Mesenchymal stem cell (in vitro differentiated cells and primary cell): ENCODE measurements at regions not wholly inside any gene's neighbourhood (a gene's known extent, or its start where the extent isn't known, plus 50 kb on each side); places are given as distances from the start of the nearest gene placed in this dataset.

Experiments
- DNase-seq: peaks from one replicate; pipeline ENCODE4 v3.0.0-alpha.2; 2013
- H2AFZ ChIP-seq: one replicate; pipeline ENCODE4 v1.6.1; 2013; ENCODE audit warnings: low read depth, mild to moderate bottlenecking, control low read depth, inconsistent platforms, low read length, moderate library complexity
- H2AK5ac ChIP-seq: 2 replicates; pipeline ENCODE4 v1.6.1; 2013; ENCODE audit warnings: low read length, moderate library complexity, mild to moderate bottlenecking, inconsistent platforms; ENCODE audit not compliant: severe bottlenecking
- H2BK120ac ChIP-seq: one replicate; pipeline ENCODE4 v1.6.1; 2013; ENCODE audit warnings: low read depth, mild to moderate bottlenecking, inconsistent platforms, low read length, moderate library complexity
- H2BK12ac ChIP-seq, 2 experiments: one replicate each; pipeline ENCODE4 v1.6.1; 2013; ENCODE audit warnings: inconsistent platforms in 2 of 2, low read length in 2 of 2, mild to moderate bottlenecking in 2 of 2, moderate library complexity in 2 of 2, control low read depth in 1 of 2
- H2BK15ac ChIP-seq: one replicate; pipeline ENCODE4 v1.6.1; 2013; ENCODE audit warnings: mild to moderate bottlenecking, low read depth, inconsistent platforms; ENCODE audit not compliant: poor library complexity, severe bottlenecking
- H2BK5ac ChIP-seq: 2 replicates; pipeline ENCODE4 v1.6.1; 2013; ENCODE audit warnings: low read depth, mild to moderate bottlenecking, low read length, control low read depth, inconsistent platforms; ENCODE audit not compliant: poor library complexity, severe bottlenecking
- H3K14ac ChIP-seq, 2 experiments: one replicate each; pipeline ENCODE4 v1.6.1; 2013; ENCODE audit warnings: inconsistent platforms in 2 of 2, low read length in 2 of 2, control low read depth in 1 of 2, mild to moderate bottlenecking in 1 of 2, moderate library complexity in 1 of 2
- H3K18ac ChIP-seq, 2 experiments: one replicate each; pipeline ENCODE4 v1.6.1; 2013; ENCODE audit warnings: inconsistent platforms in 2 of 2, low read length in 2 of 2, control low read depth in 1 of 2, low read depth in 1 of 2, mild to moderate bottlenecking in 1 of 2
- H3K23ac ChIP-seq, 2 experiments: one replicate each; pipeline ENCODE4 v1.6.1; 2013; ENCODE audit warnings: inconsistent platforms in 2 of 2, low read length in 2 of 2, mild to moderate bottlenecking in 2 of 2, moderate library complexity in 2 of 2, control low read depth in 1 of 2
- H3K27ac ChIP-seq: 2 replicates; pipeline ENCODE4 v1.5.1; 2013; ENCODE audit warnings: mild to moderate bottlenecking, moderate library complexity, low read length, control low read depth, inconsistent platforms; ENCODE audit not compliant: poor library complexity, severe bottlenecking
- H3K27me3 ChIP-seq, 2 experiments: 2 replicates each; pipeline versions ENCODE4 v1.6.1 to v1.7.0; 2013; ENCODE audit warnings: low read length in 2 of 2, mild to moderate bottlenecking in 2 of 2, moderate library complexity in 2 of 2, control low read depth in 1 of 2, inconsistent platforms in 1 of 2; ENCODE audit not compliant: control insufficient read depth in 1 of 2, insufficient read depth in 1 of 2
- H3K36me3 ChIP-seq, 2 experiments: 2 replicates each; pipeline versions ENCODE4 v1.6.1 to v1.7.0; 2013; ENCODE audit warnings: low read length in 2 of 2, control low read depth in 1 of 2, inconsistent platforms in 1 of 2, low read depth in 1 of 2, mild to moderate bottlenecking in 1 of 2; ENCODE audit not compliant: insufficient read depth in 2 of 2, control insufficient read depth in 1 of 2
- H3K4ac ChIP-seq, 2 experiments: one replicate each; pipeline ENCODE4 v1.6.1; 2013; ENCODE audit warnings: inconsistent platforms in 2 of 2, low read length in 2 of 2, mild to moderate bottlenecking in 2 of 2, moderate library complexity in 2 of 2, control low read depth in 1 of 2, low read depth in 1 of 2
- H3K4me1 ChIP-seq: 2 replicates; pipeline ENCODE4 v1.6.1; 2013; ENCODE audit warnings: low read depth, low read length, control low read depth; ENCODE audit not compliant: control insufficient read depth, insufficient read depth
- H3K4me2 ChIP-seq: 2 replicates; pipeline ENCODE4 v1.6.1; 2013; ENCODE audit warnings: low read length, mild to moderate bottlenecking, inconsistent platforms; ENCODE audit not compliant: poor library complexity, severe bottlenecking
- H3K4me3 ChIP-seq, 2 experiments: 2 replicates each; pipeline versions ENCODE4 v1.5.1 to v1.7.0; 2013; ENCODE audit warnings: low read length in 2 of 2, mild to moderate bottlenecking in 2 of 2, control low read depth in 1 of 2, low read depth in 1 of 2; ENCODE audit not compliant: insufficient read depth in 1 of 2
- H3K79me1 ChIP-seq: replicated peaks from 2 replicates; pipeline ENCODE4 v1.6.1; 2013; ENCODE audit warnings: mild to moderate bottlenecking, control low read depth, low read length, inconsistent platforms; ENCODE audit not compliant: poor library complexity, severe bottlenecking
- H3K9ac ChIP-seq: 2 replicates; pipeline ENCODE4 v1.7.0; 2013; ENCODE audit warnings: mild to moderate bottlenecking, low read length, moderate library complexity
- H3K9me3 ChIP-seq: 2 replicates; pipeline ENCODE4 v1.7.0; 2013; ENCODE audit warnings: mild to moderate bottlenecking, low read length; ENCODE audit not compliant: control insufficient read depth
- H4K8ac ChIP-seq: one replicate; pipeline ENCODE4 v1.6.1; 2013; ENCODE audit warnings: inconsistent platforms, mild to moderate bottlenecking, low read length, moderate library complexity
- H4K91ac ChIP-seq: one replicate; pipeline ENCODE4 v1.6.1; 2013; ENCODE audit warnings: mild to moderate bottlenecking, low read length, inconsistent platforms
- WGBS: methylation state at CpG from one replicate; pipeline ENCODE4 v1.1.7; 2013; ENCODE audit warnings: mixed read lengths; 5-methylcytosine and 5-hydroxymethylcytosine counted together

DNA sequence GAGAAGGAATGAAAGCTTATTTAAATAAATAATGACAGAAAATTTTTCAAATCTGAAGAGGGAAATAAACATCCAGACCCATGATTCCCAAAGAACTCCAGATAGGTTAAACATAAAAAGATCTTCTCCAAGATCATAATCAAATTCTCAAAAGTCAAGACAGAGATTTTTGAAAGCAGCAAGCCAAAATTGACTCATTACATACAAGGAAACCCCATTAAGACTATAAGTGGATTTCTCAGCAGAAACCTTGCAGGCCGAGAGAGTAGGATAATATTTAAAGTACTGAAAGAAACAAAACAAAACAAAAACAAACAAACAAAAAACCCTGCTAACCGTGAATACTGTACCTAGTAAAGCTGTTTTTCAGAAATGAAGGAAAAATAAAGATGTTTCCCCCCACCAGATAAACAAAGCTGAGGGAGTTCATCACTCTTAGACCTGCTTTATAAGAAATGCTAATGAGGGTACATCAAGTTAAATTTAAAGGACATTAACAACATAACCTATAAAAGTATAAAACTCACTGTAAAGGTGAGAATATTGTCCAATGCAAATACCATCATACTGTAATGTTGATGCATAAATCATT, 412.2 kb downstream of the INSC start:
- DNase-seq = no peak
- H3K4me3 ChIP-seq = no peak overlapping the region
- H4K91ac ChIP-seq = no peak overlapping the region
- no peak overlapping the region for H3K23ac ChIP-seq
- H3K18ac ChIP-seq = no peak overlapping the region
- H3K9me3 ChIP-seq = peaks cover 45% of the 10 kb centered on the region
- no peak overlapping the region for H2AK5ac ChIP-seq
- no peak overlapping the region for H3K4ac ChIP-seq
- no peaks in the 10 kb centered on the region for H3K4me1 ChIP-seq
- H2BK5ac ChIP-seq = no peak overlapping the region
- no peaks in the 10 kb centered on the region for H3K36me3 ChIP-seq
- WGBS = no CpG with 5 or more reads among the region's 2 CpGs
- H2BK15ac ChIP-seq = no peak overlapping the region
- no peak overlapping the region for H3K14ac ChIP-seq
- no peaks in the 10 kb centered on the region for H3K27me3 ChIP-seq
- no peak overlapping the region for H3K9ac ChIP-seq
- no peaks in the 10 kb centered on the region for H3K79me1 ChIP-seq
- no peak overlapping the region for H3K4me2 ChIP-seq
- H2BK12ac ChIP-seq = no peak overlapping the region
- no peak overlapping the region for H2AFZ ChIP-seq
- H4K8ac ChIP-seq = no peak overlapping the region
- no peak overlapping the region for H2BK120ac ChIP-seq
- no peak overlapping the region for H3K27ac ChIP-seq

DNA sequence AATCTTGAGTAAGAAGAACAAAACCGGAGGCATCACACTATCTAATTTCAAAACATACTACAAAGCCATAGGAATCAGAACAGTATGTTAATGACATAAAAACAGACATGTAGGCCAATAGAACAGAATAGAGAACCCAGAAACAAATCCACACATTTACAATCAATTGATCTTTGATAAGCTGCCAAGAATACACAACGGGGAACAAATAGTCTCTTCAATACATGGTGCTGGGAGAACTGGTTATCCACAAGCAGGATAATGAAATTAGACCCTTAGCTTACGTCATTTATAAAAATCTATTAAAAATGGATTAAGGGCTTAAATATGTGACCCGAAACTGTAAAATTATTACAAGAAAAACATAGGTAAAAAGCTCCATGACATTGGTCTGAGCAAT, 417.7 kb downstream of the INSC start:
- no peak overlapping the region for H2BK12ac ChIP-seq
- no peaks in the 10 kb centered on the region for H3K27me3 ChIP-seq
- no peak overlapping the region for H2BK5ac ChIP-seq
- H3K14ac ChIP-seq = no peak overlapping the region
- H4K8ac ChIP-seq = no peak overlapping the region
- H3K23ac ChIP-seq = no peak overlapping the region
- H3K18ac ChIP-seq = no peak overlapping the region
- DNase-seq = no peak
- no peak overlapping the region for H2AFZ ChIP-seq
- H3K4ac ChIP-seq = no peak overlapping the region
- no peaks in the 10 kb centered on the region for H3K4me1 ChIP-seq
- H3K4me2 ChIP-seq = no peak overlapping the region
- H2AK5ac ChIP-seq = no peak overlapping the region
- 60% methylated on average over 1 of the region's 4 CpGs for WGBS
- H4K91ac ChIP-seq = no peak overlapping the region
- H2BK15ac ChIP-seq = no peak overlapping the region
- H3K36me3 ChIP-seq = no peaks in the 10 kb centered on the region
- H3K4me3 ChIP-seq = no peak overlapping the region
- peaks cover 19% of the 10 kb centered on the region for H3K9me3 ChIP-seq
- H3K9ac ChIP-seq = no peak overlapping the region
- H3K79me1 ChIP-seq = no peaks in the 10 kb centered on the region
- no peak overlapping the region for H3K27ac ChIP-seq
- no peak overlapping the region for H2BK120ac ChIP-seq

DNA sequence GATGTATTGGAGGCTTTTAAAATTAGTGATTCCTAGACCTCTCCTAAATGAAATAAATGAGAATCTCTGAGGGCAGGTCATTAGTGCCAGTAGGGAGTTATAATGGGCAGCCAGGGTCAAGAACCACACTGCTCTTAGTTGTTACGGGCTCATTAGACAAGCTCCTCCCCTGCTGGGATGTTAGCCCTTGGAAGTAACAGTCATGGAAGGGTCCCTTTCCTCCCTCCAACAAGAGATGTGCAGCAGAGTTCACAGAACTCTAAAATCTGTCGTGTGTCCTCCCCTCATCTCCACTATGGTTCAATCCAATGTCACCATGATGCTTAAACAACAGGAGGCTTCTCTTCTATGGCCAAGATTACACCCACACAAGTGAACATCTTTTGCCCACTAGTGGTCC, 419.5 kb downstream of the INSC start:
- no peaks in the 10 kb centered on the region for H3K79me1 ChIP-seq
- no peak overlapping the region for H4K8ac ChIP-seq
- H3K18ac ChIP-seq = no peak overlapping the region
- H3K14ac ChIP-seq = no peak overlapping the region
- H3K27ac ChIP-seq = no peak overlapping the region
- DNase-seq = no peak
- H2AFZ ChIP-seq = no peak overlapping the region
- H2BK120ac ChIP-seq = no peak overlapping the region
- H3K4me1 ChIP-seq = no peaks in the 10 kb centered on the region
- H3K9ac ChIP-seq = no peak overlapping the region
- H3K4me3 ChIP-seq = no peak overlapping the region
- H2BK12ac ChIP-seq = no peak overlapping the region
- H3K4ac ChIP-seq = no peak overlapping the region
- peaks cover 6% of the 10 kb centered on the region for H3K9me3 ChIP-seq
- no peak overlapping the region for H3K4me2 ChIP-seq
- H2BK15ac ChIP-seq = no peak overlapping the region
- 96% methylated on average over 2 of the region's 2 CpGs for WGBS
- no peak overlapping the region for H2AK5ac ChIP-seq
- H2BK5ac ChIP-seq = no peak overlapping the region
- H3K27me3 ChIP-seq = no peaks in the 10 kb centered on the region
- no peaks in the 10 kb centered on the region for H3K36me3 ChIP-seq
- H4K91ac ChIP-seq = no peak overlapping the region
- no peak overlapping the region for H3K23ac ChIP-seq

DNA sequence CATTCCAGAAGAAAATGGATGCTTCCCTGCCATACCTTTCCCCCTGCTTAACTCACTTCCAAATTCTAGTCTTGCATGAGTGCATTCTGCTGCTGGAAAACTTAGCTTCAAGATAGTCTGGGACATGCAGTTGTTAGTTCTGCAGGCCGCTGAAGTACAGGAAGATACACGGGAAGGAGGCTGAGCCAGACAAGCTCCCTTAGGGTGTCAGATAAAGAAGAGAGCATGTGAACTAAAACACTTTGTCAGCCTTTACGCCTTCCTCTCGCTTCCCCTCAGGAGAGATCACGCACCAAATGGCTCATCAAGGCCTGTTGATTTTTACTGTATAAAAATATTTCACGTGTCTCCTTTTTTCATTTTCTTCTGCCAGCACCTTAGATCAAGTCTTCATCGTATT, 420.7 kb downstream of the INSC start:
- Histone ChIP-seq H3K79me1 (no peaks in the 10 kb centered on the region), H3K4me3 (no peak overlapping the region), H3K9me3 (peaks cover 4% of the 10 kb centered on the region), H2AFZ (no peak overlapping the region), H3K23ac (no peak overlapping the region), H2BK120ac (no peak overlapping the region), H3K9ac (no peak overlapping the region), H3K4me1 (no peaks in the 10 kb centered on the region), H2BK15ac (no peak overlapping the region), H3K18ac (no peak overlapping the region), H3K4me2 (no peak overlapping the region), H3K14ac (no peak overlapping the region), H4K91ac (no peak overlapping the region), H2BK5ac (no peak overlapping the region), H4K8ac (no peak overlapping the region), H3K27me3 (no peaks in the 10 kb centered on the region), H3K36me3 (no peaks in the 10 kb centered on the region), H2BK12ac (no peak overlapping the region), H3K27ac (no peak overlapping the region), H2AK5ac (no peak overlapping the region), H3K4ac (no peak overlapping the region)
- WGBS = 77% methylated on average over 6 of the region's 7 CpGs
- DNase-seq = no peak
